Hepatocyte (in vitro differentiated cells): ENCODE measurements at regions not wholly inside any gene's neighbourhood (a gene's known extent, or its start where the extent isn't known, plus 50 kb on each side); places are given as distances from the start of the nearest gene placed in this dataset.
"Not testable (repeated sequence)": the region's sequence is repeated elsewhere in the genome, so short reads cannot be mapped to it uniquely, and the experiment has no call there.

ENCODE experiments used
- DNase-seq: peaks from one replicate; pipeline ENCODE4 v3.0.0-alpha.2; 2016; ENCODE audit warnings: low spot score
- H2AFZ ChIP-seq: fragments of 200-600 bp; sonication (generic); 2 replicates; pipeline ENCODE4 v1.6.0; 2016; ENCODE audit warnings: antibody characterized with exemption, mild to moderate bottlenecking
- H3K27ac ChIP-seq: fragments of 200-600 bp; sonication (generic); 2 replicates; pipeline ENCODE4 v1.5.1; 2016; ENCODE audit warnings: mild to moderate bottlenecking
- H3K27me3 ChIP-seq: fragments of 200-600 bp; sonication (generic); 2 replicates; pipeline ENCODE4 v1.6.1; 2016
- H3K36me3 ChIP-seq: fragments of 200-600 bp; sonication (generic); replicated peaks from 2 replicates; pipeline ENCODE4 v1.5.1; 2016; ENCODE audit warnings: low read depth; ENCODE audit not compliant: insufficient read depth
- H3K4me1 ChIP-seq: fragments of 200-600 bp; sonication (generic); 2 replicates; pipeline ENCODE4 v1.5.1; 2016; ENCODE audit warnings: mild to moderate bottlenecking, moderate library complexity; ENCODE audit not compliant: insufficient read depth
- H3K4me2 ChIP-seq: fragments of 200-600 bp; sonication (generic); 2 replicates; pipeline ENCODE4 v1.6.0; 2016
- H3K4me3 ChIP-seq: fragments of 200-600 bp; sonication (generic); 2 replicates; pipeline ENCODE4 v1.5.1; 2016; ENCODE audit warnings: mild to moderate bottlenecking
- H3K79me2 ChIP-seq: fragments of 200-600 bp; sonication (generic); 2 replicates; pipeline ENCODE4 v1.6.0; 2017; ENCODE audit warnings: mild to moderate bottlenecking
- H3K9me2 ChIP-seq: fragments of 200-600 bp; sonication (generic); replicated peaks from 2 replicates; pipeline ENCODE4 v1.6.0; 2017; ENCODE audit warnings: mild to moderate bottlenecking; ENCODE audit not compliant: insufficient read depth
- H3K9me3 ChIP-seq: fragments of 200-600 bp; sonication (generic); 2 replicates; pipeline ENCODE4 v1.5.1; 2016; ENCODE audit warnings: low read depth, mild to moderate bottlenecking
- H4K20me1 ChIP-seq: fragments of 200-600 bp; sonication (generic); 2 replicates; pipeline ENCODE4 v1.6.0; 2016; ENCODE audit warnings: mild to moderate bottlenecking; ENCODE audit not compliant: insufficient read depth, poor library complexity, severe bottlenecking
- CTCF ChIP-seq: fragments of 200-600 bp; sonication (generic); IDR thresholded peaks from 2 replicates; pipeline ENCODE4 v1.5.1; 2016; ENCODE audit warnings: antibody characterized with exemption, mild to moderate bottlenecking; ENCODE audit not compliant: poor library complexity
- EZH2 ChIP-seq: fragments of 200-600 bp; sonication (generic); IDR thresholded peaks from 2 replicates; pipeline ENCODE4 v1.6.1; 2016; ENCODE audit warnings: antibody characterized with exemption, mild to moderate bottlenecking, borderline replicate concordance
- EZH2phosphoT487 ChIP-seq: fragments of 200-600 bp; sonication (generic); IDR thresholded peaks from one replicate; pipeline ENCODE4 v1.6.1; 2018; ENCODE audit warnings: antibody characterized with exemption, mild to moderate bottlenecking, low read depth, moderate library complexity; ENCODE audit not compliant: unreplicated experiment, severe bottlenecking
- WGBS: methylation state at CpG from one replicate; pipeline ENCODE4 v1.1.6; 2016; ENCODE audit warnings: low lambda C conversion rate; ENCODE audit errors: missing lambda C conversion rate; 5-methylcytosine and 5-hydroxymethylcytosine counted together

- Histone ChIP-seq H3K9me3 (no peaks in the 10 kb centered on the region), H3K4me2 (no peak overlapping the region), H3K4me1 (no peaks in the 10 kb centered on the region), H3K4me3 (no peak overlapping the region), H3K27me3 (no peaks in the 10 kb centered on the region), H4K20me1 (no peaks in the 10 kb centered on the region), H3K27ac (no peak overlapping the region), H3K36me3 (no peaks in the 10 kb centered on the region), H3K79me2 (no peaks in the 10 kb centered on the region), H3K9me2 (no peaks in the 10 kb centered on the region), H2AFZ (no peak overlapping the region)
- 96% methylated on average over 2 of the region's 2 CpGs for WGBS
- no peak for DNase-seq
- no peak for TF ChIP-seq EZH2phosphoT487
- TF ChIP-seq CTCF, result no peak
- no peak for TF ChIP-seq EZH2
Measured at GRCh38 chr5:37931541-37931940, 91.7 kb upstream of the GDNF start.

DNA sequence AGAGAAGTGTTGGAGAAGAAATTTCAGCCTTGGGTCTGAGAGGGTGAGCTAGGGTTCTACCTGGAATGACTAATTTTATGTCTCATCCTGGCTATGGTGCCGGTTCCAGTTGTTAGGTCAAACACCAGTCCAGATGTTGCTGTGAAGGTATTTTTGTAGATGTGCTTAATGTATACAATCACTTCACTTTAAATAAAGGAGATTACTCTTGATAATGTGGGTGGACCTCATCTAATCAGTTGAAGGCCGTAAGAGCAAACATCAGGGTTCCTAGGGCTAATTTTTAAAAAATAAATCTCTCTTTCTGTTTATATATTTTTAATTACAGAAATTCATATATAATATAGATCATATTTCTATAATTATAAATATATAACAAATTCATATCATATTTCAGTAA, 90.5 kb upstream of the GDNF start:
- 98% methylated on average over 2 of the region's 2 CpGs for WGBS
- Histone ChIP-seq H3K4me1 (no peaks in the 10 kb centered on the region), H3K36me3 (no peaks in the 10 kb centered on the region), H2AFZ (no peak overlapping the region), H3K4me2 (no peak overlapping the region), H3K27me3 (no peaks in the 10 kb centered on the region), H3K4me3 (no peak overlapping the region), H4K20me1 (no peaks in the 10 kb centered on the region), H3K27ac (no peak overlapping the region), H3K79me2 (no peaks in the 10 kb centered on the region), H3K9me2 (no peaks in the 10 kb centered on the region), H3K9me3 (no peaks in the 10 kb centered on the region)
- no peak for TF ChIP-seq EZH2phosphoT487
- no peak for TF ChIP-seq CTCF
- TF ChIP-seq EZH2, result no peak
- DNase-seq, result no peak

GRCh38 chr5:37929791-37930190, 90.0 kb upstream of the GDNF start:
- H3K27me3 ChIP-seq, result no peaks in the 10 kb centered on the region
- H3K27ac ChIP-seq, result no peak overlapping the region
- no peaks in the 10 kb centered on the region for H3K36me3 ChIP-seq
- TF ChIP-seq CTCF (no peak), EZH2 (no peak), EZH2phosphoT487 (no peak)
- no peak overlapping the region for H2AFZ ChIP-seq
- H3K79me2 ChIP-seq, result no peaks in the 10 kb centered on the region
- no peak for DNase-seq
- H3K4me1 ChIP-seq, result no peaks in the 10 kb centered on the region
- no peaks in the 10 kb centered on the region for H3K9me2 ChIP-seq
- no peak overlapping the region for H3K4me3 ChIP-seq
- no peaks in the 10 kb centered on the region for H4K20me1 ChIP-seq
- H3K4me2 ChIP-seq, result no peak overlapping the region
- 87% methylated on average over 6 of the region's 6 CpGs for WGBS
- H3K9me3 ChIP-seq, result no peaks in the 10 kb centered on the region

DNA sequence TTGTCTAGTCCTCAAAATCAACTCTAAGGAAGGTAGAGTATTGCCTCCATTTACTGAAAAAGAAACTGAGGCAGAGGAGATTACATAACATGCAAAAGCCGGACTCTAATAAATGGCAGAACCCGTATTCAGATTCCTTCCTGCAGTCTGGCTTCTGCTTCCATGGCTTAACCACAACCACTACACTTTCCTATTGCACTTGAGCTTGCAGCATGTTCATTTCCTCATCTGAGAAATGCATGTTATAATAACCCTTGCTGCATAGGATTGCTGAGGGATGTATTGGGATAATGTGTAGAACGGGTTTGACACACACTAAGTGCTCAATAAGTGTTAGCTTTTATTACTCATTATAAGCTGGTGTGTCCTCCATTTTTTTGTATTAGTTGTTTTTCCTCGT, 87.9 kb upstream of the GDNF start:
- not testable (repeated sequence) for H3K4me2 ChIP-seq, H3K9me2 ChIP-seq, H3K79me2 ChIP-seq, H4K20me1 ChIP-seq, H3K4me3 ChIP-seq, DNase-seq, H3K27ac ChIP-seq, H3K27me3 ChIP-seq, H3K4me1 ChIP-seq, H2AFZ ChIP-seq, H3K9me3 ChIP-seq, H3K36me3 ChIP-seq
- WGBS, result 94% methylated on average over 3 of the region's 4 CpGs
